LoVo (cell line): ENCODE measurements at regions not wholly inside any gene's neighbourhood (a gene's known extent, or its start where the extent isn't known, plus 50 kb on each side); places are given as distances from the start of the nearest gene placed in this dataset.
"Not testable (repeated sequence)": the region's sequence is repeated elsewhere in the genome, so short reads cannot be mapped to it uniquely, and the experiment has no call there.

Experiments used
- DNase-seq: peaks from one replicate; pipeline ENCODE4 v3.0.0-alpha.2; 2016; ENCODE audit warnings: low spot score

DNA sequence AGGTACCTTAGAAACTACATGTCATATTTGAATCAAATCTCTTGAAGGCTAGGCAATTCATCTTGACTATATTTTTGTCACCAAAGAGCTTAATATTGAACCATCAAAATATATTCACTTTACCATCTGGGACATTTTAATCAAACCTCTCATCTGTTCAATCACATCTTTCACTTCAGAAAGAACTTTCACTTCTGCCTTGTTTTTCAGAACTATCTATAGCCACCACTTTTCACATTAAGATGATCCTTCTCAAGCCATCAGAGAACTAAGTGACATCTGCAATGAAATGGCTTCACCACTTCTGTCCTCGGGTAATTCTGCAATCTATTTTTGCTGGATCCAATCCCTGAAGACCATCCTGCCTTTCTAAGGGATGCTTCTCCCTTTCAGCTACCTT is 57.8 kb downstream of the OR2B2 start:
- DNase-seq, result no peak

DNA sequence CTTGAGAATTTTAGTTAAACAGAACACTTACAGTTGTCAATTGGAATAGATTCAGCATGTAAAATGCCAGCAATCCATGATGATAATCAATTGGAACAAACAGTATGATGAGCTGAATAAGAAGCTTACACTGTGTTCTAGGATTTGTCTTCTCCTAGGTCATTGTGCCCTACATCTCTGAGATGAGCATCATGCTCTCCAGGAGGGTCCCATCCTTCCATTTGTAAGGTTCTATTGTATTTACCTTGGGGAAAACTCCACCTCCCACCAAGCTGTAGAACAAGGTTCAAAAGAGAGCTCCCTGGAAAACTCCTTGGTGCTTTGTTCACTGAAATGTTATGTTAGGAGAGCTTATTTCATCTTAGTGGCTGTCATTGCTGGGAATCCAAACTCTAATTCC is 60.8 kb downstream of the OR2B2 start:
- DNase-seq, result no peak

DNA sequence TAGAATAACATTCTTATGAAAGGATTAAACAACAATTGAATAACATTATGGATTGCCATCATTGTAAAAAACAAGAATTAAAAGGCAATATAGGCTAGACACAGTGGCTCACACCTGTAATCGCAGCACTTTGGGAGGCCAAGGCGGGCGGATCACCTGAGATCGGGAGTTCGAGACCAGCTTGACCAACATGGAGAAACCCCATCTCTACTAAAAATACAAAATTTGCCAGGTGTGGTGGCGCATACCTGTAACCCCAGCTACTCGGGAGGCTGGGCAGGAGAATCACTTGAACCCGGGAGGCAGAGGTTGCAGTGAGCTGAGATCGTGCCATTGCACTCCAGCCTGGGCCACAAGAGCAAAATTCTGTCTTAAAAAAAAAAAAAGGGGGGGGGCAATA is 63.2 kb downstream of the OR2B2 start:
- DNase-seq, result not testable (repeated sequence)

DNA sequence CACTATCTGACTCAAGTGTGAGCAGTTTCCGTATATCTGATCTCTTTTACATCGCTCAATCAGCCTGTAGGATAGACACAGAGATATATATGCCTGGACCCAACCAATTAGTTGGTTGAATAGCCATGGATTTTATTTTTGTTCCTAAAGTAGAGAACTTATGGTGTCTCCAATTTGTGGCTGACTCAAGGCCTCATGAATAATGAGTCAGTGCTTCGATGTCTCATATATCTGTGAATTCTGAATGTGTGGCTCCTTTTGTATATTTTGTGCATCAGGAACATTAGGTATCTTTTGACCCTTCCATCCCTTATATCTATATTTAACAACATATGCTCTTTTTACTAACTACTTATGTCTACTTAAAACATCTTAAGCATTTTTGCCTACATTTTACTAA is 64.5 kb downstream of the OR2B2 start:
- DNase-seq, result no peak

- DNase-seq, result no peak
Measured at GRCh38 chr6:27840572-27840971, 71.6 kb downstream of the OR2B2 start.

DNA sequence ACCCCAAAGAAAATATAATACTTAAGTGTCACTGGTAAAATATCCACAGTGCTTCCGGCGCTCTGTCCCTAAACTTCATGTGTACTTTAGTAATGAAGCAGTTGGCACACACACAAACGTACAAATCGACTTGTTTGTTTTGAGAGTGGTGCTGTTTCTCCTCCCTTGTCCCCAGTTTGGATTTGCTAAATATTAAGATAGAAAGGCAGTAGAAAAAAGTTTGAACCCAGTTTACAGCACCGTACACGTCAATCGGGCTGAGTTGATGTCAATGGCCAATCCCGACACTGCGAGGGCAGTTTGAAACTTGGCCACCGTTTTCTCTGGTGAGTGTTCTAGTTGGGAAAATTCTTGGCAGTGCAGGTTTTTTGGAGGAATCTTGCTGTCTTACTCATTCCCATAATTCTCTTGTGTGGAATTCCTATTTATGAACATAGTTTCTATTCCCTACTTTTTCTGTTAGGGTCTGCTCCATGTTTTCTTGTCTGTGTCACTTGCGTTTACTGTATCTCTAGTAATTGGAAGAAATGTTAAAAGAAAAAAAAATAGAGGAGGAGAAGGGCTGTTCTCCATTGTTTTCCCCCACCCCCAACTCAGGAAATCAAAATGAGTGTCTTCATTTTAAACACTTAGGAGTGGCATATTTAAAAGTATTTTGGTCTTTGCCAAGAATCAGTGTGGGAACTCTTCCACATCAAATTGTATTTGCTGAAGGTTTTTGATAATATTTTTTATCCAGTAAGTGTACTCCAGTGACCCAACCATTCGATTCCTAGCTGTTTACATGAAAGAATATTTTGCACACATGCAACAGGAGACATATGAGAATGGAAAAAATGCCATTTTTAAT is 72.3 kb downstream of the OR2B2 start:
- DNase-seq, result peak; percentile 63

DNA sequence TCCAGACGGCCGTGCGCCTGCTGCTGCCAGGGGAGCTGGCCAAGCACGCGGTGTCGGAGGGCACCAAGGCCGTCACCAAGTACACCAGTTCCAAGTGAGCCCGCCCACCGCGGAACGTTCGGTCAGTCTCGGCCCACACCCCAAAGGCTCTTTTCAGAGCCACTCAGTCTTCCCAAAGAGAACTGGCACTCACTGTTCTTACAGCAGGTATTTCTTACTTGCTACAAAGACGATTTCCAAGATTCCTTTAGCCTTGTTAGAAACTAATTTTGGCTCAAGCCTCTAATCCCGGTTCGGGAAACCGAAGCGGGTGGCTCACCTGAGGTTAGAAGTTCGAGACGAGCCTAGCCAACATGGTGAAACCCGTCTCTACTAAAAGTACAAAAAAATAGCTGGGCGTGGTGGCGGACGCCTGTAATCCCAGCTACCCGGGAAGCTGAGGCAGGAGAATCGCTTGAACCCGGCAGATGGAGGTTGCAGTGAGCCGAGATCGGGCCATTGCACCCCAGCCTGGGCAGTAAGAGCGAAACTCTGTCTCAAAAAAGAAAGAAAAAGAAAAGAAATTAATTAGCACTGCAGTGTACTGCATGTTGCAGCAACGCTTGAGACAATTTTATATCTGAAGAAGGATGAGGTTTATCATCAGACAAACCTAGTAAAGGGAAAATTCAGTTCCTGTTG is 73.1 kb downstream of the OR2B2 start:
- DNase-seq, result peak; percentile 26

GRCh38 chr6:27838058-27838944 is 73.9 kb downstream of the OR2B2 start:
- DNase-seq, result peak; percentile 97

GRCh38 chr6:27837625-27838057 is 74.6 kb downstream of the OR2B2 start:
- no peak for DNase-seq

DNA sequence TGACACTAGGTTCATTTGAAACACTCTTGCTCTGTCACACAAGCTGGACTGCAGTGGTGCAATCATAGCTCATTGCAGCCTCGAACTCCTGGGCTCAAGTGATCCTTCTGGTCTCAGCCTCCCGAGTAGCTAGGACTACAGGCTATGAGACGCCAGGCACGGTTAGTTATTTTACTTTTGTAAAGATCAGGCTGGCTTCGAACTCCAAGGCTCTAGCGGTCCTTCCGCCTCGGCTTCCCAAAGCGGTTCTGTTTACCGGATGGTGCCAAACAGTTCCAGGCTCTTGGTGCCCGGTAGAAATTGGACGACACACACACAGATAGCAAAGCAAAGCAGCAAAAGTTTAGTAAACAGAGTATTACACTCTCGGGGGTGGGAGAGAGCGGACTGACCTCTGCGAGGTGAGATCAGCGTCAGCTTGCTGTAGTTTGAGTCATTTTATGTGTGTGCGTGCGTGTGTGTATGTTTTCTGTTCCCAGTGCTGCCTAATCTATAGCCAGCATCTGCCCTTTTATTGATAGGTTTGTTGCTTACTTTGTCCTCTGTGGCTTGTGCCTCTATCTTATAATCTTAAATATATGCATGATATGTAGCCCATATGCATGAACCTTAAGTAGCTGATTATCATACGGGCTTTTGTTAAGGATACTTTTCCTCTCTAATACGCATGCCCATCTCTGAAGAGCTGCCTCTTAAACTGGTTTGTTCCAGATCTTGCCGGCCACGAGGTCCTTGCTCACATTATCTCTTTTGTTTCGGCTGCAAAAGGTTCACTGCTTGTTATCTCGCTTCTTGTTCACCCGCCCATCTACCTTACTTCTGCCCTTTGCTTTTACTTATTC is 75.2 kb downstream of the OR2B2 start:
- DNase-seq, result peak; percentile 84

GRCh38 chr6:27836141-27836782 is 75.9 kb downstream of the OR2B2 start:
- DNase-seq, result no peak

- DNase-seq, result no peak
Measured at GRCh38 chr6:27834879-27835549, 77.2 kb downstream of the OR2B2 start.

GRCh38 chr6:27834384-27834783 is 77.8 kb downstream of the OR2B2 start:
- no peak for DNase-seq

- peak; percentile 44 for DNase-seq
Measured at GRCh38 chr6:27831434-27832081, 80.6 kb downstream of the OR2B2 start.

DNA sequence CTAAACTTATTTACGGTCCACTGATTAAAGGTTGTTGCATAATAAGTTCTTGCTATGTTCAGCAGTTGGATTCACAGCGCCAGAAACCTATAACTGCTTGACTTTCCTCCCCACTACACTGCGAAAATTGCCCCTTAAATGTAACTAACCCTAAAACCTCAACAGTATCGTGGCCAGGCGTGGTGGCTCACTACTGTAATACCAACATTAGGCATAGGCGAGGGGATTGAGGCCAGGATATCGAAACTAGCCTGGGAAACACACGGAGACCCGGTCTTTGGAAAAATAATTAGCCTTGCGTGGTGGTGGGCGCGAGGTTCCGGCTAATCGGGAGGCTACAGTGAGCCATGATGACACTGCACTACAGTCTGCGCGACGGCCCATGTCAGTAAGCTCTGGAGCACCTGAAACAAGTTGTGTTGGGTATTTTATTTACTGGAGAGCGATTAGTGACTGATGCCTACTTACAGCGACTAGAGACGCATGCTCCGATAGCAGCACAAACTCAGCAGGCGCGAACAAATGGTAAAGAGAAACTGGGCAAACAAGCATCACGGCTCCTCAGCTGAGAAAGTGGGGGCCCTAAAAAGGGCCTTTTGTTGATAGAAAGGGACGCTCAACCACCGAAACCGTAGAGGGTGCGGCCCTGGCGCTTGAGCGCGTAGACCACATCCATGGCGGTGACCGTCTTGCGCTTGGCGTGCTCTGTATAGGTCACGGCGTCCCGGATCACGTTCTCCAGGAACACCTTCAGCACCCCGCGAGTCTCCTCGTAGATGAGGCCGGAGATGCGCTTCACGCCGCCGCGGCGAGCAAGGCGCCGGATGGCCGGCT is 81.4 kb downstream of the OR2B2 start:
- peak; percentile 32 for DNase-seq

- no peak for DNase-seq
Measured at GRCh38 chr6:27830212-27830599, 82.0 kb downstream of the OR2B2 start.

- DNase-seq, result no peak
Measured at GRCh38 chr6:27829453-27830211, 82.6 kb downstream of the OR2B2 start.

DNA sequence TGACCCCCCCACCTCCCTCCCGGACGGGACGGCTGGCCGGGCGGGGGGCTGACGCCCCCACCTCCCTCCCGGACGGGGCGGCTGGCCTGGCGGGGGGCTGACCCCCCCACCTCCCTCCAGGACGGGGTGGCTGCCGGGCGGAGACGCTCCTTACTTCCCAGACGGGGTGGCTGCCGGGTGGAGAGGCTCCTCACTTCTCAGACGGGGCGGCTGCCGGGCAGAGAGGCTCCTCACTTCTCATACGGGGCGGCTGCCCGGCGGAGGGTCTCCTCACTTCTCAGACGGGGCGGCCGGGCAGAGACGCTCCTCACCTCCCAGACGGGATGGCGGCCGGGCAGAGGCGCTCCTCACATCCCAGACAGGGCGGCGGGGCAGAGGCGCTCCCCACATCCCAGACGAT is 84.7 kb downstream of the OR2B2 start:
- DNase-seq, result not testable (repeated sequence)
